Stimulated activated CD4-positive, alpha-beta T cell treated with anti-CD3 and anti-CD28 coated beads, Interleukin-2, amount 100 ng/mL, for 24 hours (primary cell): ENCODE measurements at regions not wholly inside any gene's neighbourhood (a gene's known extent, or its start where the extent isn't known, plus 50 kb on each side); places are given as distances from the start of the nearest gene placed in this dataset.
"Not testable (repeated sequence)": the region's sequence is repeated elsewhere in the genome, so short reads cannot be mapped to it uniquely, and the experiment has no call there.

Experiments used
- DNase-seq, 2 donors: peaks; one replicate each; pipeline ENCODE4 v3.0.0-alpha.2; 2020

GRCh38 chr1:244106837-244107493, 55.9 kb downstream of the ZBTB18 start:
- no peak for DNase-seq

GRCh38 chr1:244111027-244111426, 59.9 kb downstream of the ZBTB18 start:
- DNase-seq: no peak

GRCh38 chr1:244112041-244112440, 61.0 kb downstream of the ZBTB18 start:
- DNase-seq: no peak

- no peak for DNase-seq
Observed at GRCh38 chr1:244112636-244113035, 61.6 kb downstream of the ZBTB18 start.

- DNase-seq: no peak
Observed at GRCh38 chr1:244113532-244114320, 62.6 kb downstream of the ZBTB18 start.

- DNase-seq: no peak
Observed at GRCh38 chr1:244114892-244115291, 63.8 kb downstream of the ZBTB18 start.

GRCh38 chr1:244116946-244117345, 65.9 kb downstream of the ZBTB18 start:
- DNase-seq: no peak

- DNase-seq: no peak
Observed at GRCh38 chr1:244118109-244118761, 67.2 kb downstream of the ZBTB18 start.

- DNase-seq: no peak
Observed at GRCh38 chr1:244128591-244129383, 77.7 kb downstream of the ZBTB18 start.

- DNase-seq: no peak
Observed at GRCh38 chr1:244137276-244137675, 86.2 kb downstream of the ZBTB18 start.

GRCh38 chr1:244137725-244138124, 86.6 kb downstream of the ZBTB18 start:
- DNase-seq: no peak

GRCh38 chr1:244138399-244138798, 87.3 kb downstream of the ZBTB18 start:
- DNase-seq: no peak

GRCh38 chr1:244139655-244140054, 88.6 kb downstream of the ZBTB18 start:
- no peak for DNase-seq

GRCh38 chr1:244140420-244140819, 89.3 kb downstream of the ZBTB18 start:
- no peak for DNase-seq

GRCh38 chr1:244144053-244144452, 93.0 kb downstream of the ZBTB18 start:
- no peak for DNase-seq

- no peak for DNase-seq
Observed at GRCh38 chr1:244150071-244150470, 99.0 kb downstream of the ZBTB18 start.

GRCh38 chr1:244150665-244151064, 99.6 kb downstream of the ZBTB18 start:
- no peak for DNase-seq

- no peak for DNase-seq
Observed at GRCh38 chr1:244151537-244151936, 100.5 kb downstream of the ZBTB18 start.

GRCh38 chr1:244154508-244154871, 103.4 kb downstream of the ZBTB18 start:
- no peak for DNase-seq

- DNase-seq: no peak
Observed at GRCh38 chr1:244154872-244155531, 103.9 kb downstream of the ZBTB18 start.

- DNase-seq: no peak
Observed at GRCh38 chr1:244155661-244156060, 104.6 kb downstream of the ZBTB18 start.

GRCh38 chr1:244156617-244157016, 105.5 kb downstream of the ZBTB18 start:
- DNase-seq: not testable (repeated sequence)
